GM23338 (cell line): ENCODE measurements at regions not wholly inside any gene's neighbourhood (a gene's known extent, or its start where the extent isn't known, plus 50 kb on each side); places are given as distances from the start of the nearest gene placed in this dataset.

ENCODE experiments used
- ATAC-seq: fragments of 200-7000 bp; cut with Tn5 transposase; 3 replicates; pipeline ENCODE4 v1.9.1; 2020
- DNase-seq: peaks from one replicate; pipeline ENCODE4 v3.0.0-alpha.2; 2015; ENCODE audit warnings: low spot score
- H2AFZ ChIP-seq: fragments of 200-600 bp; sonication (generic); 2 replicates; pipeline ENCODE4 v1.8.0; 2016; ENCODE audit warnings: antibody characterized with exemption, mild to moderate bottlenecking, moderate library complexity
- H3F3A ChIP-seq: fragments of 200-600 bp; sonication (generic); replicated peaks from 2 replicates; pipeline ENCODE4 v1.8.0; 2017; ENCODE audit warnings: antibody characterized with exemption, mixed run types, low read depth
- H3K27ac ChIP-seq: fragments of 200-600 bp; sonication (generic); 2 replicates; pipeline ENCODE4 v1.6.1; 2016; ENCODE audit warnings: low read depth
- H3K27me3 ChIP-seq: fragments of 200-600 bp; sonication (generic); 2 replicates; pipeline ENCODE4 v1.8.0; 2016; ENCODE audit warnings: mild to moderate bottlenecking, mixed run types, moderate library complexity; ENCODE audit not compliant: insufficient read depth
- H3K36me3 ChIP-seq: fragments of 200-600 bp; sonication (generic); 2 replicates; pipeline ENCODE4 v1.8.0; 2016; ENCODE audit warnings: mild to moderate bottlenecking; ENCODE audit not compliant: insufficient read depth
- H3K4me1 ChIP-seq: fragments of 200-600 bp; sonication (generic); 2 replicates; pipeline ENCODE4 v1.8.0; 2016; ENCODE audit warnings: mild to moderate bottlenecking, moderate library complexity; ENCODE audit not compliant: insufficient read depth
- H3K4me2 ChIP-seq: fragments of 200-600 bp; sonication (generic); 2 replicates; pipeline ENCODE4 v1.7.1; 2017; ENCODE audit warnings: mixed run types
- H3K4me3 ChIP-seq: fragments of 200-600 bp; sonication (generic); 2 replicates; pipeline ENCODE4 v1.6.1; 2016; ENCODE audit warnings: mixed run types
- H3K79me2 ChIP-seq: fragments of 200-600 bp; sonication (generic); replicated peaks from 2 replicates; pipeline ENCODE4 v1.8.0; 2017; ENCODE audit warnings: mild to moderate bottlenecking; ENCODE audit not compliant: insufficient read depth
- H3K9me2 ChIP-seq: fragments of 200-600 bp; sonication (generic); 2 replicates; pipeline ENCODE4 v1.8.0; 2017; ENCODE audit not compliant: insufficient read depth
- H4K20me1 ChIP-seq: fragments of 200-600 bp; sonication (generic); replicated peaks from 2 replicates; pipeline ENCODE4 v1.8.0; 2017; ENCODE audit warnings: mild to moderate bottlenecking; ENCODE audit not compliant: insufficient read depth
- H3K27ac Mint-ChIP-seq: 2 replicates; pipeline ENCODE4 v1.8.0; 2020; ENCODE audit warnings: inconsistent platforms, mild to moderate bottlenecking, moderate library complexity, mixed read lengths
- H3K27me3 Mint-ChIP-seq: 3 replicates; pipeline ENCODE4 v1.8.0; 2022; ENCODE audit warnings: low read depth, mild to moderate bottlenecking, moderate library complexity, mixed read lengths, inconsistent platforms; ENCODE audit not compliant: insufficient read depth, poor library complexity
- H3K36me3 Mint-ChIP-seq: 3 replicates; pipeline ENCODE4 v1.8.0; 2021; ENCODE audit warnings: low read depth, mild to moderate bottlenecking, inconsistent platforms, moderate library complexity, mixed read lengths
- H3K4me1 Mint-ChIP-seq: 3 replicates; pipeline ENCODE4 v1.8.0; 2020; ENCODE audit warnings: mild to moderate bottlenecking, inconsistent platforms, mixed read lengths
- H3K4me3 Mint-ChIP-seq: 3 replicates; pipeline ENCODE4 v1.8.0; 2021; ENCODE audit warnings: moderate library complexity, mild to moderate bottlenecking, inconsistent platforms, mixed read lengths
- H3K9me3 Mint-ChIP-seq: 3 replicates; pipeline ENCODE4 v1.8.0; 2020; ENCODE audit warnings: moderate library complexity, mild to moderate bottlenecking, inconsistent platforms, mixed read lengths
- CREB1 ChIP-seq: fragments of 250-450 bp; sonication (Bioruptor Pico); IDR thresholded peaks from 2 replicates; pipeline ENCODE4 v1.5.0; 2020; ENCODE audit warnings: low read depth, mild to moderate bottlenecking, moderate library complexity
- EZH2 ChIP-seq: fragments of 200-600 bp; sonication (generic); IDR thresholded peaks from one replicate; pipeline ENCODE4 v1.8.0; 2017; ENCODE audit warnings: antibody characterized with exemption, mild to moderate bottlenecking, low read depth; ENCODE audit not compliant: unreplicated experiment
- JUNB ChIP-seq: IDR thresholded peaks from one replicate; pipeline ENCODE4 v1.6.1; 2016; ENCODE audit warnings: antibody characterized with exemption; ENCODE audit not compliant: unreplicated experiment
- NANOG ChIP-seq: IDR thresholded peaks from 2 replicates; pipeline ENCODE4 v1.6.1; 2016; ENCODE audit warnings: antibody characterized with exemption, borderline replicate concordance
- POLR2AphosphoS5 ChIP-seq: IDR thresholded peaks from 2 replicates; pipeline ENCODE4 v1.6.1; 2016; ENCODE audit warnings: antibody characterized with exemption, low read depth
- STAT1 ChIP-seq: IDR thresholded peaks from one replicate; pipeline ENCODE4 v1.6.1; 2016; ENCODE audit warnings: antibody characterized with exemption; ENCODE audit not compliant: unreplicated experiment
- ZNF114 ChIP-seq: fragments of 250-450 bp; sonication (Bioruptor Pico); IDR thresholded peaks from 2 replicates; pipeline ENCODE4 v1.5.0; 2020; ENCODE audit warnings: mild to moderate bottlenecking, moderate library complexity
- TF ChIP-seq, protein P1 (sequence below), 2 experiments: fragments of 200-600 bp in 1 of 2; sonication (generic) in 1 of 2; conservative IDR thresholded peaks; 2 replicates each; pipeline versions ENCODE4 v1.5.1 to v1.6.1; 2016 to 2017; ENCODE audit warnings: antibody characterized with exemption in 2 of 2, low read depth in 2 of 2, mild to moderate bottlenecking in 2 of 2, moderate library complexity in 1 of 2
- TF ChIP-seq, protein P2 (sequence below): fragments of 250-450 bp; sonication (Bioruptor Pico); IDR thresholded peaks from 2 replicates; pipeline ENCODE4 v1.5.0; 2020; ENCODE audit warnings: mild to moderate bottlenecking, moderate library complexity
- TF ChIP-seq, protein P3 (sequence below): IDR thresholded peaks from one replicate; pipeline ENCODE4 v1.6.1; 2018; ENCODE audit warnings: antibody characterized with exemption; ENCODE audit not compliant: unreplicated experiment
- TF ChIP-seq, protein P4 (sequence below): IDR thresholded peaks from 2 replicates; pipeline ENCODE4 v1.6.1; 2016; ENCODE audit warnings: antibody characterized with exemption

DNA sequence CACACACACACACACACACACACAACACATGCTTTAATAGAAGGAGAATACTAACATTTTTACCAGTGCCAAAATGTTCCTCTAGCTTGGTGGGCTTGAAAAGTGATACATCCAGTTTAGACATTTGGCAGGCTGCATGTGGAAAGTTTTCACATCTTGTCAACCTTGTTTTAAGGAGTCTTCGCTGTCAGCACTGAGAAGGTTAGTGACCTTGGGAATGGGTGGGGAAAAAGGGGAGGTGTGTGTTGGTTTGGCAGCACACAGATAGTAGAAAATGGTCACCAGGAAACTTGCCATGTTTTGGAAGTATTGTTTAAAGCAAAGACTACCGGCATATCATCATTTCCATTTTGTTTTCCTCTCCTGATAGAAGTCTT lies 346.5 kb upstream of the ADAMTSL1 start:
- Mint-ChIP-seq H3K9me3 (no peaks in the 10 kb centered on the region; the same call in 2 of the 3 replicates), H3K36me3 (no peaks in the 10 kb centered on the region), H3K27me3 (no peaks in the 10 kb centered on the region), H3K4me3 (no peak overlapping the region), H3K4me1 (peaks cover 13% of the 10 kb centered on the region), H3K27ac (no peak overlapping the region)
- H3K79me2 ChIP-seq: no peaks in the 10 kb centered on the region
- H3K4me2 ChIP-seq: no peak overlapping the region
- no peak overlapping the region for H3K4me3 ChIP-seq
- TF ChIP-seq JUNB: no peak
- no peak for TF ChIP-seq STAT1
- TF ChIP-seq, protein P1, sequence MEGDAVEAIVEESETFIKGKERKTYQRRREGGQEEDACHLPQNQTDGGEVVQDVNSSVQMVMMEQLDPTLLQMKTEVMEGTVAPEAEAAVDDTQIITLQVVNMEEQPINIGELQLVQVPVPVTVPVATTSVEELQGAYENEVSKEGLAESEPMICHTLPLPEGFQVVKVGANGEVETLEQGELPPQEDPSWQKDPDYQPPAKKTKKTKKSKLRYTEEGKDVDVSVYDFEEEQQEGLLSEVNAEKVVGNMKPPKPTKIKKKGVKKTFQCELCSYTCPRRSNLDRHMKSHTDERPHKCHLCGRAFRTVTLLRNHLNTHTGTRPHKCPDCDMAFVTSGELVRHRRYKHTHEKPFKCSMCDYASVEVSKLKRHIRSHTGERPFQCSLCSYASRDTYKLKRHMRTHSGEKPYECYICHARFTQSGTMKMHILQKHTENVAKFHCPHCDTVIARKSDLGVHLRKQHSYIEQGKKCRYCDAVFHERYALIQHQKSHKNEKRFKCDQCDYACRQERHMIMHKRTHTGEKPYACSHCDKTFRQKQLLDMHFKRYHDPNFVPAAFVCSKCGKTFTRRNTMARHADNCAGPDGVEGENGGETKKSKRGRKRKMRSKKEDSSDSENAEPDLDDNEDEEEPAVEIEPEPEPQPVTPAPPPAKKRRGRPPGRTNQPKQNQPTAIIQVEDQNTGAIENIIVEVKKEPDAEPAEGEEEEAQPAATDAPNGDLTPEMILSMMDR (conservative IDR thresholded peaks at IDR 0.05; ENCODE audit: low read depth in 2 of 2): no peak
- TF ChIP-seq, protein P2, sequence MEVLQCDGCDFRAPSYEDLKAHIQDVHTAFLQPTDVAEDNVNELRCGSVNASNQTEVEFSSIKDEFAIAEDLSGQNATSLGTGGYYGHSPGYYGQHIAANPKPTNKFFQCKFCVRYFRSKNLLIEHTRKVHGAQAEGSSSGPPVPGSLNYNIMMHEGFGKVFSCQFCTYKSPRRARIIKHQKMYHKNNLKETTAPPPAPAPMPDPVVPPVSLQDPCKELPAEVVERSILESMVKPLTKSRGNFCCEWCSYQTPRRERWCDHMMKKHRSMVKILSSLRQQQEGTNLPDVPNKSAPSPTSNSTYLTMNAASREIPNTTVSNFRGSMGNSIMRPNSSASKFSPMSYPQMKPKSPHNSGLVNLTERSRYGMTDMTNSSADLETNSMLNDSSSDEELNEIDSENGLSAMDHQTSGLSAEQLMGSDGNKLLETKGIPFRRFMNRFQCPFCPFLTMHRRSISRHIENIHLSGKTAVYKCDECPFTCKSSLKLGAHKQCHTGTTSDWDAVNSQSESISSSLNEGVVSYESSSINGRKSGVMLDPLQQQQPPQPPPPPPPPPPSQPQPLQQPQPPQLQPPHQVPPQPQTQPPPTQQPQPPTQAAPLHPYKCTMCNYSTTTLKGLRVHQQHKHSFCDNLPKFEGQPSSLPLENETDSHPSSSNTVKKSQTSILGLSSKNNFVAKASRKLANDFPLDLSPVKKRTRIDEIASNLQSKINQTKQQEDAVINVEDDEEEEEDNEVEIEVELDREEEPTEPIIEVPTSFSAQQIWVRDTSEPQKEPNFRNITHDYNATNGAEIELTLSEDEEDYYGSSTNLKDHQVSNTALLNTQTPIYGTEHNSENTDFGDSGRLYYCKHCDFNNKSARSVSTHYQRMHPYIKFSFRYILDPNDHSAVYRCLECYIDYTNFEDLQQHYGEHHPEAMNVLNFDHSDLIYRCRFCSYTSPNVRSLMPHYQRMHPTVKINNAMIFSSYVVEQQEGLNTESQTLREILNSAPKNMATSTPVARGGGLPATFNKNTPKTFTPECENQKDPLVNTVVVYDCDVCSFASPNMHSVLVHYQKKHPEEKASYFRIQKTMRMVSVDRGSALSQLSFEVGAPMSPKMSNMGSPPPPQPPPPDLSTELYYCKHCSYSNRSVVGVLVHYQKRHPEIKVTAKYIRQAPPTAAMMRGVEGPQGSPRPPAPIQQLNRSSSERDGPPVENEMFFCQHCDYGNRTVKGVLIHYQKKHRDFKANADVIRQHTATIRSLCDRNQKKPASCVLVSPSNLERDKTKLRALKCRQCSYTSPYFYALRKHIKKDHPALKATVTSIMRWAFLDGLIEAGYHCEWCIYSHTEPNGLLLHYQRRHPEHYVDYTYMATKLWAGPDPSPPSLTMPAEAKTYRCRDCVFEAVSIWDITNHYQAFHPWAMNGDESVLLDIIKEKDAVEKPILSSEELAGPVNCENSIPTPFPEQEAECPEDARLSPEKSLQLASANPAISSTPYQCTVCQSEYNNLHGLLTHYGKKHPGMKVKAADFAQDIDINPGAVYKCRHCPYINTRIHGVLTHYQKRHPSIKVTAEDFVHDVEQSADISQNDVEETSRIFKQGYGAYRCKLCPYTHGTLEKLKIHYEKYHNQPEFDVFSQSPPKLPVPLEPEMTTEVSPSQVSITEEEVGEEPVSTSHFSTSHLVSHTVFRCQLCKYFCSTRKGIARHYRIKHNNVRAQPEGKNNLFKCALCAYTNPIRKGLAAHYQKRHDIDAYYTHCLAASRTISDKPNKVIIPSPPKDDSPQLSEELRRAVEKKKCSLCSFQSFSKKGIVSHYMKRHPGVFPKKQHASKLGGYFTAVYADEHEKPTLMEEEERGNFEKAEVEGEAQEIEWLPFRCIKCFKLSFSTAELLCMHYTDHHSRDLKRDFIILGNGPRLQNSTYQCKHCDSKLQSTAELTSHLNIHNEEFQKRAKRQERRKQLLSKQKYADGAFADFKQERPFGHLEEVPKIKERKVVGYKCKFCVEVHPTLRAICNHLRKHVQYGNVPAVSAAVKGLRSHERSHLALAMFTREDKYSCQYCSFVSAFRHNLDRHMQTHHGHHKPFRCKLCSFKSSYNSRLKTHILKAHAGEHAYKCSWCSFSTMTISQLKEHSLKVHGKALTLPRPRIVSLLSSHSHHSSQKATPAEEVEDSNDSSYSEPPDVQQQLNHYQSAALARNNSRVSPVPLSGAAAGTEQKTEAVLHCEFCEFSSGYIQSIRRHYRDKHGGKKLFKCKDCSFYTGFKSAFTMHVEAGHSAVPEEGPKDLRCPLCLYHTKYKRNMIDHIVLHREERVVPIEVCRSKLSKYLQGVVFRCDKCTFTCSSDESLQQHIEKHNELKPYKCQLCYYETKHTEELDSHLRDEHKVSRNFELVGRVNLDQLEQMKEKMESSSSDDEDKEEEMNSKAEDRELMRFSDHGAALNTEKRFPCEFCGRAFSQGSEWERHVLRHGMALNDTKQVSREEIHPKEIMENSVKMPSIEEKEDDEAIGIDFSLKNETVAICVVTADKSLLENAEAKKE (CRISPR knock-in tag): no peak
- TF ChIP-seq, protein P3, sequence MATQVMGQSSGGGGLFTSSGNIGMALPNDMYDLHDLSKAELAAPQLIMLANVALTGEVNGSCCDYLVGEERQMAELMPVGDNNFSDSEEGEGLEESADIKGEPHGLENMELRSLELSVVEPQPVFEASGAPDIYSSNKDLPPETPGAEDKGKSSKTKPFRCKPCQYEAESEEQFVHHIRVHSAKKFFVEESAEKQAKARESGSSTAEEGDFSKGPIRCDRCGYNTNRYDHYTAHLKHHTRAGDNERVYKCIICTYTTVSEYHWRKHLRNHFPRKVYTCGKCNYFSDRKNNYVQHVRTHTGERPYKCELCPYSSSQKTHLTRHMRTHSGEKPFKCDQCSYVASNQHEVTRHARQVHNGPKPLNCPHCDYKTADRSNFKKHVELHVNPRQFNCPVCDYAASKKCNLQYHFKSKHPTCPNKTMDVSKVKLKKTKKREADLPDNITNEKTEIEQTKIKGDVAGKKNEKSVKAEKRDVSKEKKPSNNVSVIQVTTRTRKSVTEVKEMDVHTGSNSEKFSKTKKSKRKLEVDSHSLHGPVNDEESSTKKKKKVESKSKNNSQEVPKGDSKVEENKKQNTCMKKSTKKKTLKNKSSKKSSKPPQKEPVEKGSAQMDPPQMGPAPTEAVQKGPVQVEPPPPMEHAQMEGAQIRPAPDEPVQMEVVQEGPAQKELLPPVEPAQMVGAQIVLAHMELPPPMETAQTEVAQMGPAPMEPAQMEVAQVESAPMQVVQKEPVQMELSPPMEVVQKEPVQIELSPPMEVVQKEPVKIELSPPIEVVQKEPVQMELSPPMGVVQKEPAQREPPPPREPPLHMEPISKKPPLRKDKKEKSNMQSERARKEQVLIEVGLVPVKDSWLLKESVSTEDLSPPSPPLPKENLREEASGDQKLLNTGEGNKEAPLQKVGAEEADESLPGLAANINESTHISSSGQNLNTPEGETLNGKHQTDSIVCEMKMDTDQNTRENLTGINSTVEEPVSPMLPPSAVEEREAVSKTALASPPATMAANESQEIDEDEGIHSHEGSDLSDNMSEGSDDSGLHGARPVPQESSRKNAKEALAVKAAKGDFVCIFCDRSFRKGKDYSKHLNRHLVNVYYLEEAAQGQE: no peak
- no peak for TF ChIP-seq NANOG
- no peak for TF ChIP-seq POLR2AphosphoS5
- TF ChIP-seq ZNF114 (CRISPR knock-in tag): no peak
- no peak for TF ChIP-seq EZH2
- no peak for TF ChIP-seq CREB1
- TF ChIP-seq, protein P4, sequence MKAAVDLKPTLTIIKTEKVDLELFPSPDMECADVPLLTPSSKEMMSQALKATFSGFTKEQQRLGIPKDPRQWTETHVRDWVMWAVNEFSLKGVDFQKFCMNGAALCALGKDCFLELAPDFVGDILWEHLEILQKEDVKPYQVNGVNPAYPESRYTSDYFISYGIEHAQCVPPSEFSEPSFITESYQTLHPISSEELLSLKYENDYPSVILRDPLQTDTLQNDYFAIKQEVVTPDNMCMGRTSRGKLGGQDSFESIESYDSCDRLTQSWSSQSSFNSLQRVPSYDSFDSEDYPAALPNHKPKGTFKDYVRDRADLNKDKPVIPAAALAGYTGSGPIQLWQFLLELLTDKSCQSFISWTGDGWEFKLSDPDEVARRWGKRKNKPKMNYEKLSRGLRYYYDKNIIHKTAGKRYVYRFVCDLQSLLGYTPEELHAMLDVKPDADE: no peak
- no peaks in the 10 kb centered on the region; the same call in 1 of the 2 replicates for H4K20me1 ChIP-seq
- no peak overlapping the region for H2AFZ ChIP-seq
- ATAC-seq: no peak
- H3K27ac ChIP-seq: no peak overlapping the region
- no peaks in the 10 kb centered on the region for H3F3A ChIP-seq
- DNase-seq: no peak
- H3K36me3 ChIP-seq: no peaks in the 10 kb centered on the region
- no peaks in the 10 kb centered on the region for H3K9me2 ChIP-seq
- no peaks in the 10 kb centered on the region for H3K4me1 ChIP-seq
- no peaks in the 10 kb centered on the region for H3K27me3 ChIP-seq
